ENCODE measurements at regions not wholly inside any gene's neighbourhood (a gene's known extent, or its start where the extent isn't known, plus 50 kb on each side); places are given as distances from the start of the nearest gene placed in this dataset.

GRCh38 chr3:154783521-154783931 is 296.6 kb upstream of the MME start:
- TF ChIP-seq CTCF (IDR thresholded peaks at IDR 0.05) (no peak), EP300 (IDR thresholded peaks at IDR 0.05) (peak in 1 of 2 donors; percentile 69)
